Trophoblast cell (in vitro differentiated cells and primary cell): ENCODE measurements at regions not wholly inside any gene's neighbourhood (a gene's known extent, or its start where the extent isn't known, plus 50 kb on each side); places are given as distances from the start of the nearest gene placed in this dataset.

Experiments used
- DNase-seq, 2 donors: peaks; one replicate each; pipeline ENCODE4 v3.0.0-alpha.2; 2016
- H2AFZ ChIP-seq: 2 replicates; pipeline ENCODE4 v1.6.1; 2013; ENCODE audit warnings: low read length, moderate library complexity, mild to moderate bottlenecking; ENCODE audit not compliant: insufficient read depth, poor library complexity
- H2AK5ac ChIP-seq: 2 replicates; pipeline ENCODE4 v1.6.1; 2013; ENCODE audit warnings: mild to moderate bottlenecking, low read length
- H2BK120ac ChIP-seq: 2 replicates; pipeline ENCODE4 v1.6.1; 2013; ENCODE audit warnings: low read length, mild to moderate bottlenecking, moderate library complexity; ENCODE audit not compliant: insufficient read depth, poor library complexity
- H2BK12ac ChIP-seq: 2 replicates; pipeline ENCODE4 v1.6.1; 2013; ENCODE audit warnings: mild to moderate bottlenecking, low read length, moderate library complexity
- H2BK5ac ChIP-seq: 2 replicates; pipeline ENCODE4 v1.6.1; 2013; ENCODE audit warnings: low read length, low read depth, moderate library complexity, mild to moderate bottlenecking; ENCODE audit not compliant: poor library complexity
- H3K14ac ChIP-seq: 2 replicates; pipeline ENCODE4 v1.6.1; 2013; ENCODE audit warnings: mild to moderate bottlenecking, low read length
- H3K18ac ChIP-seq: 2 replicates; pipeline ENCODE4 v1.6.1; 2013; ENCODE audit warnings: mild to moderate bottlenecking, low read length
- H3K23ac ChIP-seq: 2 replicates; pipeline ENCODE4 v1.6.1; 2013; ENCODE audit warnings: low read length
- H3K27ac ChIP-seq: 2 replicates; pipeline ENCODE4 v1.5.1; 2013; ENCODE audit warnings: low read depth, mild to moderate bottlenecking, inconsistent platforms, low read length, moderate library complexity
- H3K27me3 ChIP-seq: 2 replicates; pipeline ENCODE4 v1.6.1; 2013; ENCODE audit warnings: inconsistent platforms, mild to moderate bottlenecking, low read length, moderate library complexity; ENCODE audit not compliant: insufficient read depth
- H3K36me3 ChIP-seq, 2 experiments: 1 replicate in 1 of 2; 2 replicates in 1 of 2; pipeline ENCODE4 v1.6.1; 2013; ENCODE audit warnings: low read length in 2 of 2, mild to moderate bottlenecking in 2 of 2, moderate library complexity in 1 of 2; ENCODE audit not compliant: insufficient read depth in 2 of 2, control insufficient read depth in 1 of 2
- H3K4ac ChIP-seq: 2 replicates; pipeline ENCODE4 v1.6.1; 2013; ENCODE audit warnings: low read depth, mild to moderate bottlenecking, low read length, moderate library complexity
- H3K4me1 ChIP-seq, 2 experiments: 1 replicate in 1 of 2; 2 replicates in 1 of 2; pipeline ENCODE4 v1.6.1; 2013; ENCODE audit warnings: low read length in 2 of 2, mild to moderate bottlenecking in 2 of 2, moderate library complexity in 1 of 2; ENCODE audit not compliant: insufficient read depth in 2 of 2, control insufficient read depth in 1 of 2
- H3K4me2 ChIP-seq: 2 replicates; pipeline ENCODE4 v1.6.1; 2013; ENCODE audit warnings: inconsistent platforms, mild to moderate bottlenecking, low read length, moderate library complexity
- H3K4me3 ChIP-seq: 2 replicates; pipeline ENCODE4 v1.5.1; 2013; ENCODE audit warnings: mild to moderate bottlenecking, low read depth, low read length, inconsistent platforms
- H3K79me1 ChIP-seq: one replicate; pipeline ENCODE4 v1.6.1; 2013; ENCODE audit warnings: low read length
- H3K79me2 ChIP-seq: 2 replicates; pipeline ENCODE4 v1.6.1; 2013; ENCODE audit warnings: low read length, mild to moderate bottlenecking; ENCODE audit not compliant: control insufficient read depth, insufficient read depth, poor library complexity
- H3K9ac ChIP-seq: 2 replicates; pipeline ENCODE4 v1.6.1; 2013; ENCODE audit warnings: mild to moderate bottlenecking, low read length
- H3K9me3 ChIP-seq: 2 replicates; pipeline ENCODE4 v1.6.1; 2013; ENCODE audit warnings: low read depth, mild to moderate bottlenecking, control low read depth, inconsistent platforms, low read length; ENCODE audit not compliant: insufficient read depth
- H4K12ac ChIP-seq: 2 replicates; pipeline ENCODE4 v1.6.1; 2013; ENCODE audit warnings: low read depth, mild to moderate bottlenecking, low read length, moderate library complexity
- H4K8ac ChIP-seq: 2 replicates; pipeline ENCODE4 v1.6.1; 2013; ENCODE audit warnings: low read depth, mild to moderate bottlenecking, low read length, moderate library complexity
- H4K91ac ChIP-seq: one replicate; pipeline ENCODE4 v1.6.1; 2013; ENCODE audit warnings: low read depth, mild to moderate bottlenecking, low read length, moderate library complexity
- WGBS: extraction: QIAGEN DNeasy Blood & Tissue Kit; methylation state at CpG from one replicate; pipeline ENCODE4 v1.1.7; 2013; ENCODE audit warnings: missing lambda C conversion rate; ENCODE audit not compliant: insufficient read length, insufficient coverage; ENCODE audit errors: extremely low coverage; 5-methylcytosine and 5-hydroxymethylcytosine counted together

GRCh38 chr19:28405346-28405742 is 807.6 kb downstream of the UQCRFS1 start:
- no peaks in the 10 kb centered on the region for H3K4me1 ChIP-seq
- no peak overlapping the region for H4K12ac ChIP-seq
- H3K4me2 ChIP-seq: no peak overlapping the region
- H3K79me1 ChIP-seq: no peaks in the 10 kb centered on the region
- no peak overlapping the region for H3K27ac ChIP-seq
- no peaks in the 10 kb centered on the region for H3K79me2 ChIP-seq
- no peak overlapping the region for H2BK120ac ChIP-seq
- no peak overlapping the region for H3K14ac ChIP-seq
- H3K9me3 ChIP-seq: peaks cover 1% of the 10 kb centered on the region
- no peak overlapping the region for H2AK5ac ChIP-seq
- no peaks in the 10 kb centered on the region for H3K36me3 ChIP-seq
- no peak overlapping the region for H2AFZ ChIP-seq
- no peak overlapping the region for H4K91ac ChIP-seq
- no peak overlapping the region for H3K18ac ChIP-seq
- no peak for DNase-seq
- H3K23ac ChIP-seq: no peak overlapping the region
- H2BK12ac ChIP-seq: no peak overlapping the region
- H2BK5ac ChIP-seq: no peak overlapping the region
- H3K9ac ChIP-seq: no peak overlapping the region
- WGBS: no CpG with 5 or more reads among the region's 13 CpGs
- H4K8ac ChIP-seq: no peak overlapping the region
- no peak overlapping the region for H3K4me3 ChIP-seq
- no peaks in the 10 kb centered on the region for H3K27me3 ChIP-seq
- no peak overlapping the region for H3K4ac ChIP-seq

DNA sequence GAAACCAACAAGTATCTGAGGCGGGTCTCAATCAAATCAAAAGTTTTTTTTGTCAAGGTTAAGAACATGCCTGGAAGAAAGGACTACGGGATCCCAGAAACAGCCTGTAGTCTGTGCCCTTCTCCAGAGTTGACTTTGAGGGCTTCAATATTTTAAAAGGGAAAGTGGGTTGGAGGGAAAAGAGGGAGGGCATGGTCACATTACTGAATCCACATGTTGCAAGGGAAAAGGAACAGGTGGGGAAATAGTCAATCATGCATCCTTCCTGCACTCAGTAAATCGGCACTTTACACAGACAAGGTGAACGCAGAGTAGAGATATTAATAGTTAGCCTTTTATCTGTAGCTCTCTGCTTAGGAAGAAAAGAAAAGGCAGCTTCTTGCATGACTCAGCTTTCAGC is 808.5 kb downstream of the UQCRFS1 start:
- no CpG with 5 or more reads among the region's 4 CpGs for WGBS
- no peak overlapping the region for H2BK120ac ChIP-seq
- H3K27ac ChIP-seq: no peak overlapping the region
- H3K4me1 ChIP-seq: no peaks in the 10 kb centered on the region
- no peaks in the 10 kb centered on the region for H3K79me1 ChIP-seq
- no peak overlapping the region for H3K23ac ChIP-seq
- H3K9ac ChIP-seq: no peak overlapping the region
- no peak overlapping the region for H4K91ac ChIP-seq
- no peak overlapping the region for H2AFZ ChIP-seq
- no peaks in the 10 kb centered on the region for H3K79me2 ChIP-seq
- H3K14ac ChIP-seq: no peak overlapping the region
- no peaks in the 10 kb centered on the region for H3K27me3 ChIP-seq
- H2BK12ac ChIP-seq: no peak overlapping the region
- H3K18ac ChIP-seq: no peak overlapping the region
- no peak overlapping the region for H4K12ac ChIP-seq
- peaks cover under 1% of the 10 kb centered on the region for H3K9me3 ChIP-seq
- no peak overlapping the region for H3K4me3 ChIP-seq
- DNase-seq: no peak
- H2AK5ac ChIP-seq: no peak overlapping the region
- H3K36me3 ChIP-seq: no peaks in the 10 kb centered on the region
- no peak overlapping the region for H2BK5ac ChIP-seq
- no peak overlapping the region for H3K4me2 ChIP-seq
- no peak overlapping the region for H3K4ac ChIP-seq
- no peak overlapping the region for H4K8ac ChIP-seq

DNA sequence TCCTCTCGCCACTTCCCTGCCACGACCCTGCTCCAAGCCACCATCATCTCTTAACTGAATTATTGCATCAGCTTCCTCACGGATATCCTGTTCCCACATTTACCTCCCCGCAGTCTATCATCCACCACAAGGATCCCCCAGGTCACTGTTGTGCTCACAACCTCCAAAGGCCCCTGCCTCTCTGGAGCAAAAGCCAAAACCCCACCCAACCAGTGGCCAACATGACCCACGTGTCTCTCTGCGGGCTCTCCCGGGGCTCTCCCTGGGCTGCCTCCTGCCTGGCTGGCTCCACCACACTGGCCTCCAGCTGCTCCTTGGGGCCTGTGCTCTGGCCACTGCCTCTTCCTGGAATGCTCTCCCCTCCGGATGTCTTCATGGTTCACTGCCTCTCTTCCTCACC is 809.3 kb downstream of the UQCRFS1 start:
- H4K91ac ChIP-seq: no peak overlapping the region
- H2BK12ac ChIP-seq: no peak overlapping the region
- no peak overlapping the region for H3K4ac ChIP-seq
- no peaks in the 10 kb centered on the region for H3K4me1 ChIP-seq
- H2BK5ac ChIP-seq: no peak overlapping the region
- H3K9ac ChIP-seq: no peak overlapping the region
- no peak overlapping the region for H2AFZ ChIP-seq
- H3K18ac ChIP-seq: no peak overlapping the region
- WGBS: no CpG with 5 or more reads among the region's 8 CpGs
- H3K4me3 ChIP-seq: no peak overlapping the region
- no peaks in the 10 kb centered on the region for H3K79me1 ChIP-seq
- H3K23ac ChIP-seq: no peak overlapping the region
- no peaks in the 10 kb centered on the region for H3K79me2 ChIP-seq
- H2BK120ac ChIP-seq: no peak overlapping the region
- H2AK5ac ChIP-seq: no peak overlapping the region
- H3K27me3 ChIP-seq: no peaks in the 10 kb centered on the region
- no peak for DNase-seq
- H4K12ac ChIP-seq: no peak overlapping the region
- H3K36me3 ChIP-seq: no peaks in the 10 kb centered on the region
- no peak overlapping the region for H3K14ac ChIP-seq
- no peak overlapping the region for H3K4me2 ChIP-seq
- no peak overlapping the region for H3K27ac ChIP-seq
- no peak overlapping the region for H4K8ac ChIP-seq
- no peaks in the 10 kb centered on the region for H3K9me3 ChIP-seq

GRCh38 chr19:28402701-28403290 is 810.2 kb downstream of the UQCRFS1 start:
- H3K79me2 ChIP-seq: no peaks in the 10 kb centered on the region
- H2BK12ac ChIP-seq: no peak overlapping the region
- H3K27ac ChIP-seq: no peak overlapping the region
- no peak overlapping the region for H3K9ac ChIP-seq
- DNase-seq: no peak
- H3K18ac ChIP-seq: no peak overlapping the region
- no peak overlapping the region for H3K4ac ChIP-seq
- H3K14ac ChIP-seq: no peak overlapping the region
- no peak overlapping the region for H2AK5ac ChIP-seq
- no peak overlapping the region for H2AFZ ChIP-seq
- no peaks in the 10 kb centered on the region for H3K27me3 ChIP-seq
- H3K4me1 ChIP-seq: no peaks in the 10 kb centered on the region
- H4K91ac ChIP-seq: no peak overlapping the region
- no peaks in the 10 kb centered on the region for H3K36me3 ChIP-seq
- no peak overlapping the region for H4K8ac ChIP-seq
- H2BK120ac ChIP-seq: no peak overlapping the region
- no peaks in the 10 kb centered on the region for H3K79me1 ChIP-seq
- no peak overlapping the region for H3K23ac ChIP-seq
- no CpG with 5 or more reads among the region's 13 CpGs for WGBS
- no peak overlapping the region for H2BK5ac ChIP-seq
- H3K4me3 ChIP-seq: no peak overlapping the region
- H4K12ac ChIP-seq: no peak overlapping the region
- no peaks in the 10 kb centered on the region for H3K9me3 ChIP-seq
- no peak overlapping the region for H3K4me2 ChIP-seq
